ENCODE measurements at regions not wholly inside any gene's neighbourhood (a gene's known extent, or its start where the extent isn't known, plus 50 kb on each side); places are given as distances from the start of the nearest gene placed in this dataset.

DNA sequence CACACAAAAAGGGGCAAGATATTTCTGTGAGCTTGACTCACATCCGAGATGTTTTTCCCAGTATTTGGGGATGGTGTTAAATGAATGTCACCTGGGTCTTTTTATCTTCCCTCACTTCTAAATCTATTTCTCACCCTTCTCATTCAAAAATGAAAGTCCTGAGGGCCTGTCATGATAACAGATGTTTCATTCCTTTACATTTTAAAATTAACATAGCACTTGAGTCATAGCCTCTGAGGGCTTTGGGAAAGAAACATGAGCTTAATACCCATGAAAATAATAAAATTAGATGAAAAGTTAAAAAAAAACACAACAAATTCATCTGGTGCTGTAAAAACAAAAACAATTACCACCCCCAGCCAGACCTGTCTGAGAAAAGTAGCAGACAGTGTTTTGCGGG is 226.7 kb downstream of the HNMT start:
- TF ChIP-seq, protein P1, sequence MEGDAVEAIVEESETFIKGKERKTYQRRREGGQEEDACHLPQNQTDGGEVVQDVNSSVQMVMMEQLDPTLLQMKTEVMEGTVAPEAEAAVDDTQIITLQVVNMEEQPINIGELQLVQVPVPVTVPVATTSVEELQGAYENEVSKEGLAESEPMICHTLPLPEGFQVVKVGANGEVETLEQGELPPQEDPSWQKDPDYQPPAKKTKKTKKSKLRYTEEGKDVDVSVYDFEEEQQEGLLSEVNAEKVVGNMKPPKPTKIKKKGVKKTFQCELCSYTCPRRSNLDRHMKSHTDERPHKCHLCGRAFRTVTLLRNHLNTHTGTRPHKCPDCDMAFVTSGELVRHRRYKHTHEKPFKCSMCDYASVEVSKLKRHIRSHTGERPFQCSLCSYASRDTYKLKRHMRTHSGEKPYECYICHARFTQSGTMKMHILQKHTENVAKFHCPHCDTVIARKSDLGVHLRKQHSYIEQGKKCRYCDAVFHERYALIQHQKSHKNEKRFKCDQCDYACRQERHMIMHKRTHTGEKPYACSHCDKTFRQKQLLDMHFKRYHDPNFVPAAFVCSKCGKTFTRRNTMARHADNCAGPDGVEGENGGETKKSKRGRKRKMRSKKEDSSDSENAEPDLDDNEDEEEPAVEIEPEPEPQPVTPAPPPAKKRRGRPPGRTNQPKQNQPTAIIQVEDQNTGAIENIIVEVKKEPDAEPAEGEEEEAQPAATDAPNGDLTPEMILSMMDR (conservative IDR thresholded peaks at IDR 0.05; ENCODE audit: low read depth in 2 of 2): no peak
- TF ChIP-seq POLR2AphosphoS5 (IDR thresholded peaks at IDR 0.05; ENCODE audit: low read depth) (no peak), ZNF114 (CRISPR knock-in tag; IDR thresholded peaks at IDR 0.05) (no peak), EZH2 (IDR thresholded peaks at IDR 0.05; ENCODE audit: low read depth, unreplicated experiment) (no peak), EZH2phosphoT487 (IDR thresholded peaks at IDR 0.05; ENCODE audit: unreplicated experiment) (no peak), STAT1 (IDR thresholded peaks at IDR 0.05; ENCODE audit: unreplicated experiment) (no peak), ZNF331 (CRISPR knock-in tag; IDR thresholded peaks at IDR 0.05; ENCODE audit: low read depth) (no peak), CREB1 (CRISPR knock-in tag; IDR thresholded peaks at IDR 0.05; ENCODE audit: low read depth) (no peak), JUNB (IDR thresholded peaks at IDR 0.05; ENCODE audit: unreplicated experiment) (no peak), NANOG (IDR thresholded peaks at IDR 0.05; ENCODE audit: borderline replicate concordance) (no peak)
- TF ChIP-seq, protein P2, sequence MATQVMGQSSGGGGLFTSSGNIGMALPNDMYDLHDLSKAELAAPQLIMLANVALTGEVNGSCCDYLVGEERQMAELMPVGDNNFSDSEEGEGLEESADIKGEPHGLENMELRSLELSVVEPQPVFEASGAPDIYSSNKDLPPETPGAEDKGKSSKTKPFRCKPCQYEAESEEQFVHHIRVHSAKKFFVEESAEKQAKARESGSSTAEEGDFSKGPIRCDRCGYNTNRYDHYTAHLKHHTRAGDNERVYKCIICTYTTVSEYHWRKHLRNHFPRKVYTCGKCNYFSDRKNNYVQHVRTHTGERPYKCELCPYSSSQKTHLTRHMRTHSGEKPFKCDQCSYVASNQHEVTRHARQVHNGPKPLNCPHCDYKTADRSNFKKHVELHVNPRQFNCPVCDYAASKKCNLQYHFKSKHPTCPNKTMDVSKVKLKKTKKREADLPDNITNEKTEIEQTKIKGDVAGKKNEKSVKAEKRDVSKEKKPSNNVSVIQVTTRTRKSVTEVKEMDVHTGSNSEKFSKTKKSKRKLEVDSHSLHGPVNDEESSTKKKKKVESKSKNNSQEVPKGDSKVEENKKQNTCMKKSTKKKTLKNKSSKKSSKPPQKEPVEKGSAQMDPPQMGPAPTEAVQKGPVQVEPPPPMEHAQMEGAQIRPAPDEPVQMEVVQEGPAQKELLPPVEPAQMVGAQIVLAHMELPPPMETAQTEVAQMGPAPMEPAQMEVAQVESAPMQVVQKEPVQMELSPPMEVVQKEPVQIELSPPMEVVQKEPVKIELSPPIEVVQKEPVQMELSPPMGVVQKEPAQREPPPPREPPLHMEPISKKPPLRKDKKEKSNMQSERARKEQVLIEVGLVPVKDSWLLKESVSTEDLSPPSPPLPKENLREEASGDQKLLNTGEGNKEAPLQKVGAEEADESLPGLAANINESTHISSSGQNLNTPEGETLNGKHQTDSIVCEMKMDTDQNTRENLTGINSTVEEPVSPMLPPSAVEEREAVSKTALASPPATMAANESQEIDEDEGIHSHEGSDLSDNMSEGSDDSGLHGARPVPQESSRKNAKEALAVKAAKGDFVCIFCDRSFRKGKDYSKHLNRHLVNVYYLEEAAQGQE (IDR thresholded peaks at IDR 0.05; ENCODE audit: unreplicated experiment): no peak
- TF ChIP-seq, protein P3, sequence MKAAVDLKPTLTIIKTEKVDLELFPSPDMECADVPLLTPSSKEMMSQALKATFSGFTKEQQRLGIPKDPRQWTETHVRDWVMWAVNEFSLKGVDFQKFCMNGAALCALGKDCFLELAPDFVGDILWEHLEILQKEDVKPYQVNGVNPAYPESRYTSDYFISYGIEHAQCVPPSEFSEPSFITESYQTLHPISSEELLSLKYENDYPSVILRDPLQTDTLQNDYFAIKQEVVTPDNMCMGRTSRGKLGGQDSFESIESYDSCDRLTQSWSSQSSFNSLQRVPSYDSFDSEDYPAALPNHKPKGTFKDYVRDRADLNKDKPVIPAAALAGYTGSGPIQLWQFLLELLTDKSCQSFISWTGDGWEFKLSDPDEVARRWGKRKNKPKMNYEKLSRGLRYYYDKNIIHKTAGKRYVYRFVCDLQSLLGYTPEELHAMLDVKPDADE (IDR thresholded peaks at IDR 0.05): no peak
- TF ChIP-seq, protein P4, sequence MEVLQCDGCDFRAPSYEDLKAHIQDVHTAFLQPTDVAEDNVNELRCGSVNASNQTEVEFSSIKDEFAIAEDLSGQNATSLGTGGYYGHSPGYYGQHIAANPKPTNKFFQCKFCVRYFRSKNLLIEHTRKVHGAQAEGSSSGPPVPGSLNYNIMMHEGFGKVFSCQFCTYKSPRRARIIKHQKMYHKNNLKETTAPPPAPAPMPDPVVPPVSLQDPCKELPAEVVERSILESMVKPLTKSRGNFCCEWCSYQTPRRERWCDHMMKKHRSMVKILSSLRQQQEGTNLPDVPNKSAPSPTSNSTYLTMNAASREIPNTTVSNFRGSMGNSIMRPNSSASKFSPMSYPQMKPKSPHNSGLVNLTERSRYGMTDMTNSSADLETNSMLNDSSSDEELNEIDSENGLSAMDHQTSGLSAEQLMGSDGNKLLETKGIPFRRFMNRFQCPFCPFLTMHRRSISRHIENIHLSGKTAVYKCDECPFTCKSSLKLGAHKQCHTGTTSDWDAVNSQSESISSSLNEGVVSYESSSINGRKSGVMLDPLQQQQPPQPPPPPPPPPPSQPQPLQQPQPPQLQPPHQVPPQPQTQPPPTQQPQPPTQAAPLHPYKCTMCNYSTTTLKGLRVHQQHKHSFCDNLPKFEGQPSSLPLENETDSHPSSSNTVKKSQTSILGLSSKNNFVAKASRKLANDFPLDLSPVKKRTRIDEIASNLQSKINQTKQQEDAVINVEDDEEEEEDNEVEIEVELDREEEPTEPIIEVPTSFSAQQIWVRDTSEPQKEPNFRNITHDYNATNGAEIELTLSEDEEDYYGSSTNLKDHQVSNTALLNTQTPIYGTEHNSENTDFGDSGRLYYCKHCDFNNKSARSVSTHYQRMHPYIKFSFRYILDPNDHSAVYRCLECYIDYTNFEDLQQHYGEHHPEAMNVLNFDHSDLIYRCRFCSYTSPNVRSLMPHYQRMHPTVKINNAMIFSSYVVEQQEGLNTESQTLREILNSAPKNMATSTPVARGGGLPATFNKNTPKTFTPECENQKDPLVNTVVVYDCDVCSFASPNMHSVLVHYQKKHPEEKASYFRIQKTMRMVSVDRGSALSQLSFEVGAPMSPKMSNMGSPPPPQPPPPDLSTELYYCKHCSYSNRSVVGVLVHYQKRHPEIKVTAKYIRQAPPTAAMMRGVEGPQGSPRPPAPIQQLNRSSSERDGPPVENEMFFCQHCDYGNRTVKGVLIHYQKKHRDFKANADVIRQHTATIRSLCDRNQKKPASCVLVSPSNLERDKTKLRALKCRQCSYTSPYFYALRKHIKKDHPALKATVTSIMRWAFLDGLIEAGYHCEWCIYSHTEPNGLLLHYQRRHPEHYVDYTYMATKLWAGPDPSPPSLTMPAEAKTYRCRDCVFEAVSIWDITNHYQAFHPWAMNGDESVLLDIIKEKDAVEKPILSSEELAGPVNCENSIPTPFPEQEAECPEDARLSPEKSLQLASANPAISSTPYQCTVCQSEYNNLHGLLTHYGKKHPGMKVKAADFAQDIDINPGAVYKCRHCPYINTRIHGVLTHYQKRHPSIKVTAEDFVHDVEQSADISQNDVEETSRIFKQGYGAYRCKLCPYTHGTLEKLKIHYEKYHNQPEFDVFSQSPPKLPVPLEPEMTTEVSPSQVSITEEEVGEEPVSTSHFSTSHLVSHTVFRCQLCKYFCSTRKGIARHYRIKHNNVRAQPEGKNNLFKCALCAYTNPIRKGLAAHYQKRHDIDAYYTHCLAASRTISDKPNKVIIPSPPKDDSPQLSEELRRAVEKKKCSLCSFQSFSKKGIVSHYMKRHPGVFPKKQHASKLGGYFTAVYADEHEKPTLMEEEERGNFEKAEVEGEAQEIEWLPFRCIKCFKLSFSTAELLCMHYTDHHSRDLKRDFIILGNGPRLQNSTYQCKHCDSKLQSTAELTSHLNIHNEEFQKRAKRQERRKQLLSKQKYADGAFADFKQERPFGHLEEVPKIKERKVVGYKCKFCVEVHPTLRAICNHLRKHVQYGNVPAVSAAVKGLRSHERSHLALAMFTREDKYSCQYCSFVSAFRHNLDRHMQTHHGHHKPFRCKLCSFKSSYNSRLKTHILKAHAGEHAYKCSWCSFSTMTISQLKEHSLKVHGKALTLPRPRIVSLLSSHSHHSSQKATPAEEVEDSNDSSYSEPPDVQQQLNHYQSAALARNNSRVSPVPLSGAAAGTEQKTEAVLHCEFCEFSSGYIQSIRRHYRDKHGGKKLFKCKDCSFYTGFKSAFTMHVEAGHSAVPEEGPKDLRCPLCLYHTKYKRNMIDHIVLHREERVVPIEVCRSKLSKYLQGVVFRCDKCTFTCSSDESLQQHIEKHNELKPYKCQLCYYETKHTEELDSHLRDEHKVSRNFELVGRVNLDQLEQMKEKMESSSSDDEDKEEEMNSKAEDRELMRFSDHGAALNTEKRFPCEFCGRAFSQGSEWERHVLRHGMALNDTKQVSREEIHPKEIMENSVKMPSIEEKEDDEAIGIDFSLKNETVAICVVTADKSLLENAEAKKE (CRISPR knock-in tag; IDR thresholded peaks at IDR 0.05): no peak

Measured in GM23338 (cell line).